Motor neuron (in vitro differentiated cells): ENCODE measurements at regions not wholly inside any gene's neighbourhood (a gene's known extent, or its start where the extent isn't known, plus 50 kb on each side); places are given as distances from the start of the nearest gene placed in this dataset.
"Not testable (repeated sequence)": the region's sequence is repeated elsewhere in the genome, so short reads cannot be mapped to it uniquely, and the experiment has no call there.

Source experiments
- ATAC-seq, 8 experiments: fragments of 200-7000 bp; cut with Tn5 transposase; replicated peaks in 6 of 8; 2 replicates each; pipeline ENCODE4 v1.8.0; 2021; ENCODE audit warnings: mild to moderate bottlenecking in 8 of 8, moderate library complexity in 8 of 8
- H3K27ac ChIP-seq, 2 donors: fragments of 250-450 bp; sonication (Bioruptor Pico); 2 replicates each; pipeline ENCODE4 v1.9.0; 2021; ENCODE audit warnings: antibody characterized with exemption in 2 of 2, mild to moderate bottlenecking in 2 of 2, moderate library complexity in 1 of 2
- H3K4me1 ChIP-seq, 2 donors: fragments of 250-450 bp; sonication (Bioruptor Pico); replicated peaks in 1 of 2; 2 replicates each; pipeline ENCODE4 v1.6.1; 2021; ENCODE audit warnings: antibody characterized with exemption in 2 of 2, mild to moderate bottlenecking in 2 of 2, moderate library complexity in 1 of 2
- H3K4me3 ChIP-seq, 5 donors: fragments of 250-450 bp; sonication (Bioruptor Pico); 2 replicates each; pipeline ENCODE4 v1.9.0; 2021; ENCODE audit warnings: antibody characterized with exemption in 5 of 5, mild to moderate bottlenecking in 5 of 5, moderate library complexity in 4 of 5
- WGBS, 10 experiments: fragments of 450-650 bp; shearing (Covaris generic); methylation state at CpG; one replicate each; pipeline ENCODE4 v1.0.0; 2022; 5-methylcytosine and 5-hydroxymethylcytosine counted together
- in situ Hi-C, 9 experiments: fragments of 400-800 bp; cut with MboI; loops; one replicate each; pipeline ENCODE4 v1.15.0; 2021; ENCODE audit warnings: low sequenced_read_pairs in 9 of 9, low pct_unique_long_range_greater_than_20kb in 2 of 9; ENCODE audit not compliant: unreplicated experiment in 9 of 9

DNA sequence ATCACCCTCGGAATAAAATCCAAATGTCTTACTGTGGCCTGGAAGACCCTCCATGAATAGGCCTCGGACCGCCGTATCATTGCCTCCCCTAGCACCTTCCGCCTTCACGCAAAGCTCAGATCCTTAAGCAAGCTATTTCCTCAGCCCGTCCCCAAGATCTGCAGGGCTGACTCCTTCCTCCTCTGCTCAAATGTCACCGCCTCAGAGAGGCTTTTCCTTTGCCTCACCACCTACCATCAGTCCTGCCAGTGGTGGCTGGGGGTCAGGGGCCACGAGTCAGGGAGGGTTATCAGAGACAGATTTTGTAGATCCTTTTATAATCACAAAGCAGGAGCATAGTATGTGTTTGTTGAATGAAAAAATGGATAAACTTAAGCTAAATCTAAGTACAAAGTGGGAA, 74.4 kb upstream of the KIF2A start:
- Histone ChIP-seq H3K27ac (no peak overlapping the region), H3K4me3 (no peak overlapping the region), H3K4me1 (peaks cover 3% of the 10 kb centered on the region in 2 donors)
- 20 to 100% (median 80%) methylated on average over 1 to 8 of the region's 9 CpGs; no CpG with 5 or more reads in 1 of the 10 experiments for WGBS, 10 experiments
- ATAC-seq, result no peak
- in situ Hi-C loops, result loop anchor here in 1 of 9 experiments (25.0 kb wide), 1 partner anchor 106 kb away; no protein-coding TSS in a partner anchor

- in situ Hi-C loops, result loop anchor here in 1 of 9 experiments (25.0 kb wide), 1 partner anchor 105 kb away; no protein-coding TSS in a partner anchor
- not testable (repeated sequence) for H3K4me1 ChIP-seq, ATAC-seq, H3K4me3 ChIP-seq, H3K27ac ChIP-seq
- 50% methylated on average over 1 of the region's 1 CpG; no CpG with 5 or more reads in 9 of the 10 experiments for WGBS, 10 experiments
Measured at GRCh38 chr5:62232218-62232617, 73.8 kb upstream of the KIF2A start.

GRCh38 chr5:62233083-62234046, 72.6 kb upstream of the KIF2A start:
- ATAC-seq, result peak; percentile 6 to 95 (median 87)

GRCh38 chr5:62236593-62236992, 69.4 kb upstream of the KIF2A start:
- not testable (repeated sequence) for H3K4me1 ChIP-seq, H3K27ac ChIP-seq, H3K4me3 ChIP-seq
- ATAC-seq, result peak; percentile 62 to 99 (median 73)
- in situ Hi-C loops, result loop anchor here in 1 of 9 experiments (25.0 kb wide), 1 partner anchor 101 kb away; no protein-coding TSS in a partner anchor
- WGBS, 10 experiments, result 25 to 83% (median 73%) methylated on average over 2 to 4 of the region's 7 CpGs; no CpG with 5 or more reads in 7 of the 10 experiments

More at GRCh38 chr5:62233083-62234046, 72.6 kb upstream of the KIF2A start:
- H3K4me1 ChIP-seq, H3K27ac ChIP-seq, H3K4me3 ChIP-seq: not testable (repeated sequence)
- 100% methylated on average over 1 to 2 of the region's 6 CpGs; no CpG with 5 or more reads in 8 of the 10 experiments for WGBS, 10 experiments
- in situ Hi-C loops, result loop anchor here in 1 of 9 experiments (25.0 kb wide), 1 partner anchor 104 kb away; no protein-coding TSS in a partner anchor

DNA sequence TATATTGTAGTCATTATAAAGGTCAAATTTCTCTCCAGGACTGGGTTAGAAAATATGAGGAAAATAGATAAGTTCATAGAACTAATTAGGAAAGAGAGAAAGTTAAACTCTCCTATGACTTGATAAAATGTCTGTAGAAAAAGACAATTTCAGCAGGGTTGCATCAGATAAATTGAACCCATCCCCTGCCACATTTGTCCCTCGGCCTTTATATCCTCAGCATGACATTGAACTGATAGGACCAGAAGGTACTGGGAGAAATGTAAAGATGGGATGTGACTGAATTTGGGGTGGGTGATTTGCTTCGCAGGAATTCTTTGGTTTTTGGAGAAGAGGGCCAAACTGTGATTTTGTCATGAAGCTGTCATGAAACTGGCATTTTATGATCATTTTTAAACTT, 68.1 kb upstream of the KIF2A start:
- H3K27ac ChIP-seq, H3K4me1 ChIP-seq, H3K4me3 ChIP-seq, ATAC-seq: not testable (repeated sequence)
- 60 to 100% (median 96%) methylated on average over 1 to 2 of the region's 2 CpGs; no CpG with 5 or more reads in 4 of the 10 experiments for WGBS, 10 experiments
- in situ Hi-C loops, result loop anchor here in 1 of 9 experiments (25.0 kb wide), 1 partner anchor 99 kb away; no protein-coding TSS in a partner anchor

- WGBS, 10 experiments, result 43 to 100% (median 77%) methylated on average over 1 to 3 of the region's 3 CpGs; no CpG with 5 or more reads in 3 of the 10 experiments
- not testable (repeated sequence) for ATAC-seq, H3K4me1 ChIP-seq, H3K4me3 ChIP-seq, H3K27ac ChIP-seq
- in situ Hi-C loops, result loop anchor here in 1 of 9 experiments (25.0 kb wide), 1 partner anchor 99 kb away; no protein-coding TSS in a partner anchor
Measured at GRCh38 chr5:62238584-62238983, 67.4 kb upstream of the KIF2A start.

DNA sequence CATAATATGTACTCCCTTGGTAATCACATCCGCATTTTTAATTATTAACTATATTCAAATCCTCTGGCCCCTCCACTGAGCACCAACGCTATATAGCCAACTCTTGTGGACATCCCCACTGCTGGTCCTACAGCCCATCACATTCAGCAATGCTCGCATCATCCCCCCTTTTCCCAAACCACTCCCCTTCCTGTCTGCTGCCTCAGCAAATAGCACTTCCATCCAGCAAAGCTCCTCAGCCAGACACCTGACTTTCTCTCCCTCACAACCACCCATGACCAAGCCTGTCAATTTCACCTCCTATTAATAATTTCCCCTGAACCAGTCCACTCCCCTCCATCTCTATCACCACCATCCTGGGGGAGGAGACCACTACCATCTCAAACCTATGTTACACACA, 65.5 kb upstream of the KIF2A start:
- WGBS, 10 experiments, result no CpG with 5 or more reads among the region's 3 CpGs
- in situ Hi-C loops, result loop anchor here in 1 of 9 experiments (25.0 kb wide), 1 partner anchor 97 kb away; no protein-coding TSS in a partner anchor
- ATAC-seq, H3K4me3 ChIP-seq, H3K27ac ChIP-seq, H3K4me1 ChIP-seq: not testable (repeated sequence)

DNA sequence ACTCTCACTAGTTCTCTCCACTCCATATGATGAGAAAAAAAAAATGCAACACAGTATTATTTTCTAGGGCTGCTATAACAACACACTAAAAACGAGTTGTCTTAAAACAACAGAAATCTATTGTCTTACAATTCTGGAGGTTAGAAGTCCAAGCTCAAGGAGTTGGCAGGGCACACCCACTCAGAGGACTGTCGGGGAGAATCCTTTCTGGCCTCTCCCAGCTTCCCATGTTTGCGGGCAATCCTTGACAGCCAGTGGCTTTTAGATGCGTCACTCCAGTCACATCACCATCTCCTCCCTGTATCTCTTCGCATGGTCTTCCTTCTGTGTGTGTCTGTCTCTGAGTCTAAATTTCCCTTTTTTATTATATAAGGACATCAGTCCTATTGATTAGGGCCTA, 64.0 kb upstream of the KIF2A start:
- in situ Hi-C loops, result loop anchor here in 1 of 9 experiments (25.0 kb wide), 1 partner anchor 95 kb away; no protein-coding TSS in a partner anchor
- not testable (repeated sequence) for H3K27ac ChIP-seq, H3K4me3 ChIP-seq, H3K4me1 ChIP-seq, ATAC-seq
- WGBS, 10 experiments, result 0 to 100% (median 64%) methylated on average over 1 to 3 of the region's 5 CpGs; no CpG with 5 or more reads in 4 of the 10 experiments

DNA sequence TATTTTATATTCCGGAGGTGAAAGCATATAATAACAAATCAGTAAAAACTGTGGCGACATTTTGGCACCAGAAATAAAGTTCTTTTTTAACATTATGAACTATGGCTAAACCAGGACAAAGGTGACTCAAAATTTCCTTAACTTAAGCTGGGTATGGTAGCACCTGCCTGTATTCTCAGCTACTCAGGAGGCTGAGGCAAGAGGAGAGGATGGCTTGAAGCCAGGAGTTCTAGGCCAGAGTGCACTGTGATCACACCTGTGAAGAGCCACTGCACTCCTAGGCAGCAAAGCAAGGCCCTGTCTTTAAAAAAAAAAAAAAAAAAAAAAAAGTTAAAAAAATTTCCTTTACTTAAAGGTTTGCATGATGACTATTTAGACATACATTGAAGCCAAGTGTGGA, 63.0 kb upstream of the KIF2A start:
- 69 to 100% (median 100%) methylated on average over 1 to 2 of the region's 2 CpGs; no CpG with 5 or more reads in 7 of the 10 experiments for WGBS, 10 experiments
- H3K27ac ChIP-seq, ATAC-seq, H3K4me1 ChIP-seq, H3K4me3 ChIP-seq: not testable (repeated sequence)
- in situ Hi-C loops, result loop anchor here in 1 of 9 experiments (25.0 kb wide), 1 partner anchor 94 kb away; no protein-coding TSS in a partner anchor

GRCh38 chr5:62248192-62248591, 57.8 kb upstream of the KIF2A start:
- 60 to 96% (median 88%) methylated on average over 1 to 5 of the region's 6 CpGs; no CpG with 5 or more reads in 2 of the 10 experiments for WGBS, 10 experiments
- H3K4me1 ChIP-seq, H3K4me3 ChIP-seq, H3K27ac ChIP-seq: not testable (repeated sequence)
- ATAC-seq, result peak in 3 of 8 experiments; percentile 59 to 98 (median 98)
- in situ Hi-C loops, result loop anchor here in 1 of 9 experiments (25.0 kb wide), 1 partner anchor 89 kb away; no protein-coding TSS in a partner anchor

GRCh38 chr5:62250085-62250484, 55.9 kb upstream of the KIF2A start:
- in situ Hi-C loops, ATAC-seq: not testable (repeated sequence)
- WGBS, 10 experiments, result 0 to 100% (median 78%) methylated on average over 1 to 3 of the region's 3 CpGs; no CpG with 5 or more reads in 4 of the 10 experiments

GRCh38 chr5:62250919-62251318, 55.1 kb upstream of the KIF2A start:
- H3K27ac ChIP-seq, in situ Hi-C loops, H3K4me3 ChIP-seq, H3K4me1 ChIP-seq, ATAC-seq: not testable (repeated sequence)
- WGBS, 10 experiments, result 76 to 96% (median 90%) methylated on average over 2 to 4 of the region's 4 CpGs; no CpG with 5 or more reads in 6 of the 10 experiments

More at GRCh38 chr5:62250085-62250484, 55.9 kb upstream of the KIF2A start:
- H3K27ac ChIP-seq, H3K4me3 ChIP-seq, H3K4me1 ChIP-seq: not testable (repeated sequence)
